Bronchial epithelial cell (primary cell): ENCODE measurements at regions not wholly inside any gene's neighbourhood (a gene's known extent, or its start where the extent isn't known, plus 50 kb on each side); places are given as distances from the start of the nearest gene placed in this dataset.

ENCODE experiments used
- DNase-seq: peaks from one replicate; pipeline ENCODE4 v3.0.0-alpha.2; 2010; ENCODE audit warnings: low read depth
- FAIRE-seq: peaks from 2 replicates; lab custom pipeline; 2011; peaks lifted over from hg19 to GRCh38; lab: Jason Lieb, UNC
- H3K27me3 ChIP-seq: 2 replicates; pipeline ENCODE4 v1.5.1; 2011; ENCODE audit warnings: low read length; ENCODE audit not compliant: control insufficient read depth, insufficient read depth
- H3K36me3 ChIP-seq: 2 replicates; pipeline ENCODE4 v1.5.1; 2011; ENCODE audit warnings: low read length; ENCODE audit not compliant: control insufficient read depth, insufficient read depth
- H3K4me3 ChIP-seq: 2 replicates; pipeline ENCODE4 v1.5.1; 2011; ENCODE audit warnings: mild to moderate bottlenecking, low read depth, low read length, control low read depth
- TF ChIP-seq, protein P1 (sequence below): IDR thresholded peaks from 2 replicates; pipeline ENCODE4 v1.5.1; 2011; ENCODE audit warnings: mild to moderate bottlenecking, moderate library complexity, low read length, control low read depth, inconsistent platforms; ENCODE audit not compliant: insufficient read depth, severe bottlenecking

DNA sequence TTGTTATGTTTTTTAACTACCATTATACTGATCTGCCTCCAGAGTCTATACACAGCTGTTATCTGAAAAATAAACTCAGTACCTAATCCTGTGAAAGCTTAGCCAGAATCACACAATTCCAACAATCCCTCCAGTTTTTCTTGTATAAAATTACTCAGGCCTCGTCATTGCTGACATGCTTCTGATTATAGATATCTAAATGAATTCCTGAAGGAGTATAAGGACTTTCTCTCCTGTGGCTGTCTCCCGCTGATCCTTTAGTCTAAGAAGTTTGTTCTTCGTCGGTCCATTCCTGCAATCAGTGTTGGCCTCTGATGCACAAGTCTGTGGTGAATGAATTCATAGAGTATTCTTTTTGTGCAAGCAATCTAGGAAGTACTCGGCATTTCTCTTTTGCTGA, 288.9 kb upstream of the SEMA3C start:
- DNase-seq (no peak), FAIRE-seq (no peak)
- H3K36me3 ChIP-seq, result no peaks in the 10 kb centered on the region
- no peaks in the 10 kb centered on the region for H3K27me3 ChIP-seq
- TF ChIP-seq, protein P1, sequence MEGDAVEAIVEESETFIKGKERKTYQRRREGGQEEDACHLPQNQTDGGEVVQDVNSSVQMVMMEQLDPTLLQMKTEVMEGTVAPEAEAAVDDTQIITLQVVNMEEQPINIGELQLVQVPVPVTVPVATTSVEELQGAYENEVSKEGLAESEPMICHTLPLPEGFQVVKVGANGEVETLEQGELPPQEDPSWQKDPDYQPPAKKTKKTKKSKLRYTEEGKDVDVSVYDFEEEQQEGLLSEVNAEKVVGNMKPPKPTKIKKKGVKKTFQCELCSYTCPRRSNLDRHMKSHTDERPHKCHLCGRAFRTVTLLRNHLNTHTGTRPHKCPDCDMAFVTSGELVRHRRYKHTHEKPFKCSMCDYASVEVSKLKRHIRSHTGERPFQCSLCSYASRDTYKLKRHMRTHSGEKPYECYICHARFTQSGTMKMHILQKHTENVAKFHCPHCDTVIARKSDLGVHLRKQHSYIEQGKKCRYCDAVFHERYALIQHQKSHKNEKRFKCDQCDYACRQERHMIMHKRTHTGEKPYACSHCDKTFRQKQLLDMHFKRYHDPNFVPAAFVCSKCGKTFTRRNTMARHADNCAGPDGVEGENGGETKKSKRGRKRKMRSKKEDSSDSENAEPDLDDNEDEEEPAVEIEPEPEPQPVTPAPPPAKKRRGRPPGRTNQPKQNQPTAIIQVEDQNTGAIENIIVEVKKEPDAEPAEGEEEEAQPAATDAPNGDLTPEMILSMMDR, result no peak
- no peak overlapping the region for H3K4me3 ChIP-seq

DNA sequence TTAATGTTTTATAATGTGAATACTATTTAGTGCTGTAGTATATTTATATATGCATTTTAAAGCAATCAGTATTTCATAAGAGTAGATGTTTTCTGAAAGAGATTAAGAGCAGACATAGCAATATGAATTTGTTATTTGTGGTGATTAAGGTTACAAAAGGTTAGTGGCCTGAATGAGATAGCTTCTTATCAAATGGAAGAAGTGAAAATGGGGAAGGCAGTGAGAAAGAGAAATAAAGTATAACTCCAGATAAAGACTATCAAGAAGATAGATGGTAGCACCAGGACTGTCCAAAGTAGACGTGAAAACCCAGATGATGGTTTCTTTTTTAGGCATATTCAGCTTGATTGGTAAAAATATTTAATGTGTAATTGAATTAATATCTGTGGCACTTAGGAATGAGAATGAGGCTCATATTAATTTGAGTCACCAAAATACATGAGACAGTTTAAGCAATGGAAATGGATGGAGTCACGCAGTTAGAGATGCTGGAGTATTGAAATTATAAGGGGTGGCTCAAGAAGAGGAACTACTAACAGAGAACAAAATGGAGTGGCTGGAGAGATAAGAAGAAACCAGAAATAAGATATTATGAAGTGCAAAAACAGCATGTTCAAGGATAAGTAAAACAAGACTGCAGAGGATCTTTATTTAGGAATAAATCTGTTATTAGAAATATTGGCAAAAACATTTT, 288.0 kb upstream of the SEMA3C start:
- FAIRE-seq, result no peak
- Histone ChIP-seq H3K4me3 (no peak overlapping the region), H3K27me3 (no peaks in the 10 kb centered on the region), H3K36me3 (no peaks in the 10 kb centered on the region)
- TF ChIP-seq, protein P1, result no peak
- DNase-seq, result no peak

DNA sequence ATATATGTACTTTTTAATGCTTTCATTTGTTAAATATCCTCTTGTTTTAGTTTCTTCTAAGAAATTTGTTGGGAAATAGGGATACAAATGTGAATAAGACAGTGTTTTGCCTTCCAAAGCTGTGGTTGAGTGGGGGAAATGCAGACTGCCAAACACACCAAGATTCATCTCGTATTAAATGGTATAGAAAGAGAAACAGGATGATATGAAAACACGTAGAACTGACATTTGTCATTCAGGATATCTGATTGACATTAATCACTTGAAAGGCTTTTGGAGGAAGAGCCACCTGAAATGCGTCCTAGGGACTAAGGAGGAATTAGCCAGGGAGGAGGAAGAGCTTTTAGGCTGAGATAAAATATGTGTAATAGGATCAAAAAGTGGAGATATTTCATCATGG, 287.4 kb upstream of the SEMA3C start:
- Histone ChIP-seq H3K36me3 (no peaks in the 10 kb centered on the region), H3K27me3 (no peaks in the 10 kb centered on the region), H3K4me3 (no peak overlapping the region)
- FAIRE-seq (no peak), DNase-seq (no peak)
- TF ChIP-seq, protein P1, result no peak

DNA sequence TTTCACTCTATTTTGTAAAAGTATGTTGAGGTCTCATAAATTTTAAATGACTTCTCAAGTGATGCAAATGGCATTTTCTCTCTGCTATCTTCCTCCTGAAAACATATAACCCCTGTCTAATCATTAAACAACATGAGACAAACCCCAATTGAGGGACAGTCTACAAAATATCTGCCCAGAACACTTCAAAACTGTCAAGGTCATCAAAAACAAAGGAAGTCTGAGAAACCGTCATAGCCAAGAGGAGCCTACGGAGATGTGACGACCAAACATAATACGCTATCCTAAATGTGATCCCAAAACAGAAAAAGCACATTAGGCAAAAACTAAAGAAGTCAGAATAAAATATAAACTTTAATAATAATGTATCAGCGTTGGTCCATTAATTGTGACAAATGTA, 282.3 kb upstream of the SEMA3C start:
- H3K4me3 ChIP-seq, result no peak overlapping the region
- DNase-seq (no peak), FAIRE-seq (no peak)
- TF ChIP-seq, protein P1, result no peak
- no peaks in the 10 kb centered on the region for H3K27me3 ChIP-seq
- H3K36me3 ChIP-seq, result no peaks in the 10 kb centered on the region

DNA sequence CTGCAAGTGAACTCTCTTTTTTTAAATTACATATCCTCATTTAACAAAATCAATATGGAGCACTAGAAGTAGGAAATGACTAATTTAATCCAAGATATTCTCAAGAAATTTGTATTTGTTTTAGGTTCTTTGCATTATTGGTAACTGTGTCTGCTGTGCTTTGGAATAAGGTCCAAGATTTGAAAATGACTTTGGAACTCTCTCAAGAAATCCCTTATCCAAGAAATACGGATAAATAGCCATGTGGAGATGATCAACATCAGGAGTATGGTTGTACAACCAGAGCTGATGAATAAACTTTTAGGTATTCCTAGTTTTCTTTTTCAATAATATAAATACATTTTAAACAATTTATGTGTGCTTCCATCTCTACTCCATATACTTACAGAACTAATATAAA, 279.9 kb upstream of the SEMA3C start:
- DNase-seq (no peak), FAIRE-seq (no peak)
- H3K36me3 ChIP-seq, result no peaks in the 10 kb centered on the region
- TF ChIP-seq, protein P1, result no peak
- H3K4me3 ChIP-seq, result no peak overlapping the region
- no peaks in the 10 kb centered on the region for H3K27me3 ChIP-seq

DNA sequence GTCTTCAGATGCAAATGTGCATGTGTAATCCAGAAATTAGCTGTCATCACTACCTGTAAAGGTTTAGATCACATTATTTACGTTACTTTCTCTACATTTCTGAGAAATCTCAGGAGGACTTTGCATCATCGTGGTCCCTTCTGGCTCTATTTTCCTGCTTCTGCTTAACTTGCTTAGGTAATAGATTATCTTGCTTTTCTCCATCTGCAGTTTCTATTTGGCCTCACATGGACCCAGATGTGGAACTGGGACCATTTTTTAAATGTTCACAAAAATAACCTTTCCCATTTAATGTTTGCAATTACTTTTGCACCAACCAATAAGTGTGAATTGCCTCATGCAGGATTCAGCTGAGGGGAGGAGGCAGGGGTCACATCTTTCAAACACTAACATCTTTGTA, 278.4 kb upstream of the SEMA3C start:
- Histone ChIP-seq H3K36me3 (no peaks in the 10 kb centered on the region), H3K27me3 (no peaks in the 10 kb centered on the region), H3K4me3 (no peak overlapping the region)
- TF ChIP-seq, protein P1, result no peak
- DNase-seq (no peak), FAIRE-seq (no peak)
